ENCODE measurements at regions not wholly inside any gene's neighbourhood (a gene's known extent, or its start where the extent isn't known, plus 50 kb on each side); places are given as distances from the start of the nearest gene placed in this dataset.

GRCh38 chr2:74735009-74735408 lies 81.0 kb downstream of the SEMA4F start:
- no peaks in the 10 kb centered on the region for H3K36me3 ChIP-seq (ENCODE audit: insufficient read depth, low read length)
- BruUV-seq (replicated peaks) = no TSS peak
- H4K20me1 ChIP-seq (ENCODE audit: insufficient read depth, low read length) = no peaks in the 10 kb centered on the region
- H3K4me3 ChIP-seq (ENCODE audit: low read depth, low read length, poor library complexity, severe bottlenecking) = no peak overlapping the region
- no peaks in the 10 kb centered on the region for H3K79me2 ChIP-seq (ENCODE audit: insufficient read depth, low read depth, low read length)
- peaks cover 7% of the 10 kb centered on the region; the same call in 1 of the 2 replicates for H3K9me3 ChIP-seq (ENCODE audit: low read length)
- DNase-seq (ENCODE audit: low spot score) = no peak
- POLR2A ChIA-PET = no interaction called here
- no peaks in the 10 kb centered on the region for H3K4me1 ChIP-seq (ENCODE audit: insufficient read depth, low read length, poor library complexity, severe bottlenecking)
- TF ChIP-seq, protein P1, sequence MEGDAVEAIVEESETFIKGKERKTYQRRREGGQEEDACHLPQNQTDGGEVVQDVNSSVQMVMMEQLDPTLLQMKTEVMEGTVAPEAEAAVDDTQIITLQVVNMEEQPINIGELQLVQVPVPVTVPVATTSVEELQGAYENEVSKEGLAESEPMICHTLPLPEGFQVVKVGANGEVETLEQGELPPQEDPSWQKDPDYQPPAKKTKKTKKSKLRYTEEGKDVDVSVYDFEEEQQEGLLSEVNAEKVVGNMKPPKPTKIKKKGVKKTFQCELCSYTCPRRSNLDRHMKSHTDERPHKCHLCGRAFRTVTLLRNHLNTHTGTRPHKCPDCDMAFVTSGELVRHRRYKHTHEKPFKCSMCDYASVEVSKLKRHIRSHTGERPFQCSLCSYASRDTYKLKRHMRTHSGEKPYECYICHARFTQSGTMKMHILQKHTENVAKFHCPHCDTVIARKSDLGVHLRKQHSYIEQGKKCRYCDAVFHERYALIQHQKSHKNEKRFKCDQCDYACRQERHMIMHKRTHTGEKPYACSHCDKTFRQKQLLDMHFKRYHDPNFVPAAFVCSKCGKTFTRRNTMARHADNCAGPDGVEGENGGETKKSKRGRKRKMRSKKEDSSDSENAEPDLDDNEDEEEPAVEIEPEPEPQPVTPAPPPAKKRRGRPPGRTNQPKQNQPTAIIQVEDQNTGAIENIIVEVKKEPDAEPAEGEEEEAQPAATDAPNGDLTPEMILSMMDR (conservative IDR thresholded peaks at IDR 0.05; ENCODE audit: low read length) = no peak
- no peak for TF ChIP-seq EZH2phosphoT487 (IDR thresholded peaks at IDR 0.05; ENCODE audit: borderline replicate concordance, low read depth, low read length)
- H3K4me2 ChIP-seq (ENCODE audit: low read length) = no peak overlapping the region
- CTCF ChIA-PET (ENCODE audit: unreplicated experiment) = no interaction called here
- H3K27ac ChIP-seq (ENCODE audit: low read depth, low read length, poor library complexity, severe bottlenecking) = no peak overlapping the region
- H2AFZ ChIP-seq (ENCODE audit: low read length) = no peak overlapping the region
- intact Hi-C loops (cut with micrococcal nuclease; ENCODE audit: unreplicated experiment) = no loop called here
- H3K9me2 ChIP-seq (ENCODE audit: insufficient read depth, low read length) = no peaks in the 10 kb centered on the region

- no TSS peak for BruUV-seq (replicated peaks)
- Histone ChIP-seq H3K4me2 (ENCODE audit: low read length) (no peak overlapping the region), H3K36me3 (ENCODE audit: insufficient read depth, low read length) (no peaks in the 10 kb centered on the region), H2AFZ (ENCODE audit: low read length) (no peak overlapping the region), H3K79me2 (ENCODE audit: insufficient read depth, low read depth, low read length) (no peaks in the 10 kb centered on the region), H3K27ac (ENCODE audit: low read depth, low read length, poor library complexity, severe bottlenecking) (no peak overlapping the region), H3K9me3 (ENCODE audit: low read length) (peaks cover 7% of the 10 kb centered on the region; the same call in 1 of the 2 replicates), H3K4me3 (ENCODE audit: low read depth, low read length, poor library complexity, severe bottlenecking) (no peak overlapping the region), H3K4me1 (ENCODE audit: insufficient read depth, low read length, poor library complexity, severe bottlenecking) (no peaks in the 10 kb centered on the region), H4K20me1 (ENCODE audit: insufficient read depth, low read length) (no peaks in the 10 kb centered on the region), H3K9me2 (ENCODE audit: insufficient read depth, low read length) (no peaks in the 10 kb centered on the region)
- no peak for TF ChIP-seq EZH2phosphoT487 (IDR thresholded peaks at IDR 0.05; ENCODE audit: borderline replicate concordance, low read depth, low read length)
- intact Hi-C loops (cut with micrococcal nuclease; ENCODE audit: unreplicated experiment) = no loop called here
- ChIA-PET POLR2A (no interaction called here), CTCF (ENCODE audit: unreplicated experiment) (no interaction called here)
- no peak for DNase-seq (ENCODE audit: low spot score)
Observed at GRCh38 chr2:74735564-74735963, 81.5 kb downstream of the SEMA4F start.

GRCh38 chr2:74736589-74736988 lies 82.5 kb downstream of the SEMA4F start:
- TF ChIP-seq, protein P1 (conservative IDR thresholded peaks at IDR 0.05; ENCODE audit: low read length) = no peak
- no peak for TF ChIP-seq EZH2phosphoT487 (IDR thresholded peaks at IDR 0.05; ENCODE audit: borderline replicate concordance, low read depth, low read length)
- no peak overlapping the region for H3K27ac ChIP-seq (ENCODE audit: low read depth, low read length, poor library complexity, severe bottlenecking)
- BruUV-seq (replicated peaks) = no TSS peak
- no peaks in the 10 kb centered on the region for H3K79me2 ChIP-seq (ENCODE audit: insufficient read depth, low read depth, low read length)
- H3K4me1 ChIP-seq (ENCODE audit: insufficient read depth, low read length, poor library complexity, severe bottlenecking) = no peaks in the 10 kb centered on the region
- ChIA-PET CTCF (ENCODE audit: unreplicated experiment) (no interaction called here), POLR2A (no interaction called here)
- no peaks in the 10 kb centered on the region for H3K36me3 ChIP-seq (ENCODE audit: insufficient read depth, low read length)
- H3K9me3 ChIP-seq (ENCODE audit: low read length) = peaks cover 7% of the 10 kb centered on the region; the same call in 1 of the 2 replicates
- no peaks in the 10 kb centered on the region for H3K9me2 ChIP-seq (ENCODE audit: insufficient read depth, low read length)
- no peaks in the 10 kb centered on the region for H4K20me1 ChIP-seq (ENCODE audit: insufficient read depth, low read length)
- DNase-seq (ENCODE audit: low spot score) = no peak
- intact Hi-C loops (cut with micrococcal nuclease; ENCODE audit: unreplicated experiment) = no loop called here
- H3K4me3 ChIP-seq (ENCODE audit: low read depth, low read length, poor library complexity, severe bottlenecking) = no peak overlapping the region
- no peak overlapping the region for H2AFZ ChIP-seq (ENCODE audit: low read length)
- H3K4me2 ChIP-seq (ENCODE audit: low read length) = no peak overlapping the region
